ENCODE measurements at regions not wholly inside any gene's neighbourhood (a gene's known extent, or its start where the extent isn't known, plus 50 kb on each side); places are given as distances from the start of the nearest gene placed in this dataset.
"Not testable (repeated sequence)": the region's sequence is repeated elsewhere in the genome, so short reads cannot be mapped to it uniquely, and the experiment has no call there.

DNA sequence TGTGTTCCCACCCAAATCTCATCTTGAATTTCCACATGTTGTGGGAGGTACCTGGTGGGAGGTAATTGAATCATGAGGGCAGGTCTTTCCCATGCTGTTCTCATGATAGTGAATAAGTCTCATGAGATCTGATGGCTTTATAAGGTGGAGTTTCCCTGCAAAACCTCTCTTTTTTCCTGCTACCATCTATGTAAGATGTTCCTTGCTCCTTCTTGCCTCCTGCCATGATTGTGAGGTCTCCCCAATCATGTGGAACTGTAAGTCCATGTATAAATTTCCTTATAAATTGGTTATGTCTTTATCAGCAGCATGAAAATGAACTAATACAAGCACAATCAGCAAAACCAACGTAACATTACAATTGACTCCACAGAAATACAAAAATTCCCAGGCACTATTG, 814.8 kb upstream of the CITED2 start:
- TF ChIP-seq, protein P1, sequence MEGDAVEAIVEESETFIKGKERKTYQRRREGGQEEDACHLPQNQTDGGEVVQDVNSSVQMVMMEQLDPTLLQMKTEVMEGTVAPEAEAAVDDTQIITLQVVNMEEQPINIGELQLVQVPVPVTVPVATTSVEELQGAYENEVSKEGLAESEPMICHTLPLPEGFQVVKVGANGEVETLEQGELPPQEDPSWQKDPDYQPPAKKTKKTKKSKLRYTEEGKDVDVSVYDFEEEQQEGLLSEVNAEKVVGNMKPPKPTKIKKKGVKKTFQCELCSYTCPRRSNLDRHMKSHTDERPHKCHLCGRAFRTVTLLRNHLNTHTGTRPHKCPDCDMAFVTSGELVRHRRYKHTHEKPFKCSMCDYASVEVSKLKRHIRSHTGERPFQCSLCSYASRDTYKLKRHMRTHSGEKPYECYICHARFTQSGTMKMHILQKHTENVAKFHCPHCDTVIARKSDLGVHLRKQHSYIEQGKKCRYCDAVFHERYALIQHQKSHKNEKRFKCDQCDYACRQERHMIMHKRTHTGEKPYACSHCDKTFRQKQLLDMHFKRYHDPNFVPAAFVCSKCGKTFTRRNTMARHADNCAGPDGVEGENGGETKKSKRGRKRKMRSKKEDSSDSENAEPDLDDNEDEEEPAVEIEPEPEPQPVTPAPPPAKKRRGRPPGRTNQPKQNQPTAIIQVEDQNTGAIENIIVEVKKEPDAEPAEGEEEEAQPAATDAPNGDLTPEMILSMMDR (IDR thresholded peaks at IDR 0.05), result not testable (repeated sequence)
- TF ChIP-seq EZH2, EZH2phosphoT487 (IDR thresholded peaks at IDR 0.05): not testable (repeated sequence)
